Posterior cingulate gyrus (tissue), 11 donors: ENCODE measurements at regions not wholly inside any gene's neighbourhood (a gene's known extent, or its start where the extent isn't known, plus 50 kb on each side); places are given as distances from the start of the nearest gene placed in this dataset.
"Not testable (repeated sequence)": the region's sequence is repeated elsewhere in the genome, so short reads cannot be mapped to it uniquely, and the experiment has no call there.

Experiments used
- DNase-seq, 10 donors: peaks; one replicate each; pipeline versions ENCODE4 v3.0.0 to v3.0.0-alpha.2; 2020 to 2021; ENCODE audit warnings: mixed read lengths in 3 of 10
- intact Hi-C: fragments of 100-400 bp; cut with DNase I; formaldehyde crosslinking; loops from one replicate; pipeline ENCODE4 v1.15.1; 2023

- intact Hi-C loops, DNase-seq: not testable (repeated sequence)
Observed at GRCh38 chr20:53858516-53858915, 211.9 kb downstream of the BCAS1 start.

- intact Hi-C loops: no loop called here
- no peak for DNase-seq
Observed at GRCh38 chr20:53857723-53858236, 212.6 kb downstream of the BCAS1 start.

- DNase-seq: no peak
- intact Hi-C loops: no loop called here
Observed at GRCh38 chr20:53856300-53857295, 213.8 kb downstream of the BCAS1 start.

GRCh38 chr20:53855733-53856132 is 214.7 kb downstream of the BCAS1 start:
- no peak for DNase-seq
- intact Hi-C loops: no loop called here

GRCh38 chr20:53854609-53854926 is 215.8 kb downstream of the BCAS1 start:
- intact Hi-C loops, DNase-seq: not testable (repeated sequence)

- intact Hi-C loops: no loop called here
- no peak for DNase-seq
Observed at GRCh38 chr20:53853111-53853713, 217.2 kb downstream of the BCAS1 start.

GRCh38 chr20:53852691-53853090 is 217.7 kb downstream of the BCAS1 start:
- no peak for DNase-seq
- intact Hi-C loops: no loop called here

GRCh38 chr20:53852014-53852413 is 218.4 kb downstream of the BCAS1 start:
- DNase-seq: no peak
- intact Hi-C loops: no loop called here

- intact Hi-C loops: loop anchor here (2.0 kb wide), 1 partner anchor 40 kb away; no protein-coding TSS in a partner anchor
Observed at GRCh38 chr20:53850319-53850718, 220.1 kb downstream of the BCAS1 start.

GRCh38 chr20:53849471-53850059 is 220.8 kb downstream of the BCAS1 start:
- intact Hi-C loops: loop anchor here (2.0 kb wide), 1 partner anchor 41 kb away; no protein-coding TSS in a partner anchor
- no peak for DNase-seq

More at GRCh38 chr20:53850319-53850718, 220.1 kb downstream of the BCAS1 start:
- no peak for DNase-seq

GRCh38 chr20:53848304-53848703 is 222.1 kb downstream of the BCAS1 start:
- DNase-seq: no peak
- intact Hi-C loops: no loop called here

- intact Hi-C loops: no loop called here
- DNase-seq: no peak
Observed at GRCh38 chr20:53847837-53848170, 222.6 kb downstream of the BCAS1 start.

GRCh38 chr20:53847139-53847836 is 223.1 kb downstream of the BCAS1 start:
- intact Hi-C loops: no loop called here
- DNase-seq: no peak

- intact Hi-C loops: no loop called here
- DNase-seq: no peak
Observed at GRCh38 chr20:53846640-53847039, 223.8 kb downstream of the BCAS1 start.

- intact Hi-C loops: no loop called here
- no peak for DNase-seq
Observed at GRCh38 chr20:53845980-53846379, 224.4 kb downstream of the BCAS1 start.

- intact Hi-C loops: no loop called here
- no peak for DNase-seq
Observed at GRCh38 chr20:53844259-53844658, 226.1 kb downstream of the BCAS1 start.

GRCh38 chr20:53843645-53844044 is 226.7 kb downstream of the BCAS1 start:
- intact Hi-C loops: no loop called here
- DNase-seq: no peak

GRCh38 chr20:53842301-53843099 is 227.9 kb downstream of the BCAS1 start:
- no peak for DNase-seq
- intact Hi-C loops: no loop called here

GRCh38 chr20:53841741-53842140 is 228.7 kb downstream of the BCAS1 start:
- intact Hi-C loops: no loop called here
- no peak for DNase-seq

GRCh38 chr20:53840532-53840931 is 229.9 kb downstream of the BCAS1 start:
- intact Hi-C loops: no loop called here
- DNase-seq: no peak
